Neutrophil (primary cell): ENCODE measurements at regions not wholly inside any gene's neighbourhood (a gene's known extent, or its start where the extent isn't known, plus 50 kb on each side); places are given as distances from the start of the nearest gene placed in this dataset.
"Not testable (repeated sequence)": the region's sequence is repeated elsewhere in the genome, so short reads cannot be mapped to it uniquely, and the experiment has no call there.

Experiments used
- H3K27ac ChIP-seq: fragments of 200-600 bp; sonication (generic); 2 replicates; pipeline ENCODE4 v1.5.1; 2016; ENCODE audit warnings: mild to moderate bottlenecking, moderate library complexity
- H3K27me3 ChIP-seq: fragments of 200-600 bp; sonication (generic); 2 replicates; pipeline ENCODE4 v1.6.0; 2016; ENCODE audit warnings: mild to moderate bottlenecking
- H3K36me3 ChIP-seq: fragments of 200-600 bp; sonication (generic); 2 replicates; pipeline ENCODE4 v1.5.1; 2017
- H3K4me1 ChIP-seq, 2 experiments: fragments of 200-600 bp in 1 of 2; sonication (generic) in 1 of 2; 1 replicate in 1 of 2; 2 replicates in 1 of 2; pipeline versions ENCODE4 v1.5.1 to v1.6.1; 2013 to 2016; ENCODE audit warnings: low read depth in 1 of 2, low read length in 1 of 2, mild to moderate bottlenecking in 1 of 2, moderate library complexity in 1 of 2; ENCODE audit not compliant: control insufficient read depth in 1 of 2, insufficient read depth in 1 of 2
- H3K4me3 ChIP-seq, 2 experiments: fragments of 200-600 bp in 1 of 2; sonication (generic) in 1 of 2; 1 replicate in 1 of 2; 2 replicates in 1 of 2; pipeline ENCODE4 v1.5.1; 2013 to 2016; ENCODE audit warnings: low read depth in 1 of 2, low read length in 1 of 2, mild to moderate bottlenecking in 1 of 2, moderate library complexity in 1 of 2
- H3K9me3 ChIP-seq: fragments of 200-600 bp; sonication (generic); 2 replicates; pipeline ENCODE4 v1.5.1; 2016
- TF ChIP-seq, protein P1 (sequence below): fragments of 200-600 bp; sonication (generic); IDR thresholded peaks from 2 replicates; pipeline ENCODE4 v1.5.1; 2016; ENCODE audit warnings: antibody characterized with exemption

DNA sequence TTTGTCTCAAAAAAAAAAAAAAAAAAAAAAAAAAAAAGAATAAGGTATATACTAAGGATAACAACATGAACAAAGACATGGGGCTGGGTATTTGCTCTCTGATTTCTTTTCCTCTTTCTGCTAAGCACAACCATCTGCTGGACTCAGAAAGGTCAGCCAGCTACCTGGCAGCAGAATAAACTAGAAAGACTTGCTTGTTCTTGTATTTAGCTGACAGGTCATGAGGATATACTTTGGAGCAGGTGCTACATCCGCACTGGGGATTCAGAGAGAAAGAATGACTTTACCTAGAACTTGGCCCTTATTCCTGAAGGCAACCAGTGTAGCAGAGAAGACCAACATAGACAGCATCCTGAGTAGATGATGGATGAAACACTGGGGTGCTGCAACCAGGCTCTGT, 550.5 kb downstream of the NTRK3 start:
- Histone ChIP-seq H3K4me1 (peaks cover 10% of the 10 kb centered on the region in 2 experiments), H3K36me3 (no peaks in the 10 kb centered on the region), H3K27ac (no peak overlapping the region), H3K4me3 (no peak overlapping the region), H3K27me3 (peaks cover 34% of the 10 kb centered on the region), H3K9me3 (no peaks in the 10 kb centered on the region)
- TF ChIP-seq, protein P1, sequence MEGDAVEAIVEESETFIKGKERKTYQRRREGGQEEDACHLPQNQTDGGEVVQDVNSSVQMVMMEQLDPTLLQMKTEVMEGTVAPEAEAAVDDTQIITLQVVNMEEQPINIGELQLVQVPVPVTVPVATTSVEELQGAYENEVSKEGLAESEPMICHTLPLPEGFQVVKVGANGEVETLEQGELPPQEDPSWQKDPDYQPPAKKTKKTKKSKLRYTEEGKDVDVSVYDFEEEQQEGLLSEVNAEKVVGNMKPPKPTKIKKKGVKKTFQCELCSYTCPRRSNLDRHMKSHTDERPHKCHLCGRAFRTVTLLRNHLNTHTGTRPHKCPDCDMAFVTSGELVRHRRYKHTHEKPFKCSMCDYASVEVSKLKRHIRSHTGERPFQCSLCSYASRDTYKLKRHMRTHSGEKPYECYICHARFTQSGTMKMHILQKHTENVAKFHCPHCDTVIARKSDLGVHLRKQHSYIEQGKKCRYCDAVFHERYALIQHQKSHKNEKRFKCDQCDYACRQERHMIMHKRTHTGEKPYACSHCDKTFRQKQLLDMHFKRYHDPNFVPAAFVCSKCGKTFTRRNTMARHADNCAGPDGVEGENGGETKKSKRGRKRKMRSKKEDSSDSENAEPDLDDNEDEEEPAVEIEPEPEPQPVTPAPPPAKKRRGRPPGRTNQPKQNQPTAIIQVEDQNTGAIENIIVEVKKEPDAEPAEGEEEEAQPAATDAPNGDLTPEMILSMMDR: no peak

DNA sequence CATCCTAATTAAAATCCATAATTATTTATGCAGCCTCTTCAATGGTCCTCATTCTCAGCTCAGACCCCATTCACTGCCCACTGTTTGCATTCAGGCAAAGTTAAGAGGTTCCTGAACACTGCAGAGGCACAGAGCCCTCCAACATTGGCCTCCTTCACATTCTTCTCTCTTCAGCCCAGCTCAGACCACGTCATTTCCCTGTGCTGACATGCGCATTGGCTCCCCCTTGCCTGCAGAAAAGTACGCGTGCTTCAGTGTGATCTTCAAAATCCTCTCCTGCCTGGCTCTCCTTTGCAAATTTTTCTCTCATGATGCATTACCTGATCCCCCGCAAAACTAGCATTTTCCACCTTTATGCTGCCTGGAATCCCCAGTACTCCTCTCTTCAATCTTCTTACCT, 552.3 kb downstream of the NTRK3 start:
- no peak overlapping the region for H3K27ac ChIP-seq
- no peaks in the 10 kb centered on the region for H3K4me1 ChIP-seq
- no peak overlapping the region for H3K4me3 ChIP-seq
- TF ChIP-seq, protein P1: no peak
- H3K27me3 ChIP-seq: peaks cover 34% of the 10 kb centered on the region
- no peaks in the 10 kb centered on the region for H3K9me3 ChIP-seq
- H3K36me3 ChIP-seq: no peaks in the 10 kb centered on the region

DNA sequence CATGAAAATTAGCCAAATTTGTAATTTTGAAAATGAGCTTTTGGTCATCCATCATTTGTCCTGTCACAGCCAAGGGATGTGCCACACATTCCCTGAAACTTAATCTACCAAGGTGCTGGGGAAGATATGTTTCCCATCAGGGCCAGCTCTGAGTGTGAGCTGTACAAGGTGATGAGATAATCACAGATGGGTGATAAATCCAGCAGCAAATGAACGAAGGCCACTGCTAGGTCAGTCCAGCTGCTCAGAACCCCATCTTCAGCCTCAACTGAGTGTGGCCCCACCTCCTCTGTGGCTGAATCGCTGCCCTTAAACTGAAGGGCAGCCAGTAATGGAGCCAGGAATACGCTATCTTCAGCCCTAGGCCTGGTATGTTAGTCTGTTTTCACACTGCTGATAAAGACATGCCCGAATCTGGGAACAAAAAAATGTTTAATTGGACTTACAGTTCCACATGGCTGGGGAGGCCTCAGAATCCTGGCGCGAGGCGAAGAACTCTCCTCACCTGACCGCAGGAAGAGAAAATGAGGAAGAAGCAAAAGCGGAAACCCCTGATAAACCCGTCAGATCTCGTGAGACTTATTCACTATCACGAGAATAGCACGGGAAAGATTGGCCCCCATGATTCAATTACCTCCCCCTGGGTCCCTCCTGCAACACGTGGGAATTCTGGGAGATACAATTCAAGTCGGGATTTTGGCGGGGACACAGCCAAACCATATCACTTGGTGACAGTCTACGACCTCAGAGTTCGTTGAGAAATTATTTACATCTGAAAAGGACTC, 553.0 kb downstream of the NTRK3 start:
- TF ChIP-seq, protein P1: no peak
- Histone ChIP-seq H3K27me3 (peaks cover 34% of the 10 kb centered on the region), H3K27ac (no peak overlapping the region), H3K9me3 (no peaks in the 10 kb centered on the region), H3K36me3 (no peaks in the 10 kb centered on the region), H3K4me3 (no peak overlapping the region), H3K4me1 (no peaks in the 10 kb centered on the region)

DNA sequence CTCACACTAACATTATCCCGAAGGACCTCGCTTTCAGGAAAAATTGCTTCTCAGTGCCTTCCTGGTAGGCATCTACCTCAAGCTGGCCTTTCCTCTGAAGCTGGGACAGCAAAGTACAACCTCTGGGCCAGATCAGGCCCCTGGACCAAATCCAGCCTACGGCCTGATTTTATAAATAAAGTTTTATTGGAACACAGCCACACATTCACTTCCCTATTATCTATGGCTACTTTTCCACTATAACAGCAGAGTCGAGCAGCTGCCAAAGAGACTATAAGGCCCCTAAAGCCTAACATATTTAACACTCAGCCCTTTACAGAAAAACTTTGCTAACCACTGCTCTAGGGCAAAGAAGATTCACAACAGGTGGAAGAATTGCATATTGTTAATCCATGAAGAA, 554.3 kb downstream of the NTRK3 start:
- no peak overlapping the region for H3K4me3 ChIP-seq
- no peaks in the 10 kb centered on the region for H3K4me1 ChIP-seq
- no peaks in the 10 kb centered on the region for H3K36me3 ChIP-seq
- TF ChIP-seq, protein P1: no peak
- H3K27me3 ChIP-seq: peaks cover 33% of the 10 kb centered on the region
- no peak overlapping the region for H3K27ac ChIP-seq
- H3K9me3 ChIP-seq: no peaks in the 10 kb centered on the region

DNA sequence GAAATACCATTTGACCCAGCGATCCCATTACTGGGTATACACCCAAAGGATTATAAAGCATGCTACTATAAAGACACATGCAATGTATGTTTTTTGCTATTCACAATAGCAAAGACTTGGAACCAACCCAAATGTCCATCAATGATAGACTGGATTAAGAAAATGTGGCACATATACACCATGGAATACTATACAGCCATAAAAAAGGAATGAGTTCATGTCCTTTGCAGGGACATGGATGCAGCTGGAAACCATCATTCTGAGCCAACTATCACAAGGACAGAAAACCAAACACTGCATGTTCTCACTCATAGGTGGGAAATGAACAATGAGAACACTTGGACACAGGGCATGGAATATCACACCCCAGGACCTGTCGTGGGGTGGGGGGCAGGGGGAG, 558.1 kb downstream of the NTRK3 start:
- H3K27me3 ChIP-seq, H3K4me3 ChIP-seq, H3K9me3 ChIP-seq: not testable (repeated sequence)

DNA sequence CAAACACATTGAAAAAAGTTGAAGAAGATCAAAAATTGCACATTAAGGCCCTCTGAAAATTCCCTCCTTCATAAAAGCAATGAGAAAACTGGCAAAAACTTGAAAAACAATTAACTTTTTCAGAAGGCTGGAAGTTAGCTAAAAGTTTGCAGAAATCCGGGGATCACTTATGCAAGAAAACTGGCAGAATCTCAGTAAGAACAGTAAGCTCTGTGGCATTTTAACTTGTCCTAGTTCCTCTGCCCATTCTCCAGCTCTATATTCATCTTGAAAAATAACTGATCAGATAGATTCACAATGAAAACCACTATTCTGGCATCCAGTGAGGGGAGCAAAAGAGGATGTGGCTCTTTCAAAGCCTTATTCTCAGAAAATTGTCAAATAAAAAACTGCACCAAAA, 566.8 kb downstream of the NTRK3 start:
- H3K27me3 ChIP-seq: no peaks in the 10 kb centered on the region
- TF ChIP-seq, protein P1: no peak
- H3K27ac ChIP-seq: no peak overlapping the region
- H3K4me3 ChIP-seq: no peak overlapping the region
- H3K36me3 ChIP-seq: no peaks in the 10 kb centered on the region
- no peaks in the 10 kb centered on the region for H3K4me1 ChIP-seq
- no peaks in the 10 kb centered on the region for H3K9me3 ChIP-seq

More for the DNA sequence above, 558.1 kb downstream of the NTRK3 start:
- H3K36me3 ChIP-seq, H3K4me1 ChIP-seq, H3K27ac ChIP-seq: not testable (repeated sequence)
